Neural crest cell (in vitro differentiated cells): ENCODE measurements at regions not wholly inside any gene's neighbourhood (a gene's known extent, or its start where the extent isn't known, plus 50 kb on each side); places are given as distances from the start of the nearest gene placed in this dataset.

ENCODE experiments used
- DNase-seq: peaks from one replicate; pipeline ENCODE4 v3.0.0; 2021; ENCODE audit warnings: low read depth, mixed read lengths, low spot score
- H3K27ac Mint-ChIP-seq: one replicate; pipeline ENCODE4 v1.8.0; 2021; ENCODE audit warnings: mild to moderate bottlenecking, mixed read lengths; ENCODE audit not compliant: unreplicated experiment
- H3K27me3 Mint-ChIP-seq: 2 replicates; pipeline ENCODE4 v1.8.0; 2021; ENCODE audit warnings: low read depth, mild to moderate bottlenecking, mixed read lengths
- H3K36me3 Mint-ChIP-seq: 2 replicates; pipeline ENCODE4 v1.8.0; 2021; ENCODE audit warnings: low read depth, mild to moderate bottlenecking, mixed read lengths
- H3K4me1 Mint-ChIP-seq: 2 replicates; pipeline ENCODE4 v1.8.0; 2021; ENCODE audit warnings: mixed read lengths
- H3K4me3 Mint-ChIP-seq: one replicate; pipeline ENCODE4 v1.8.0; 2021; ENCODE audit warnings: mild to moderate bottlenecking, mixed read lengths
- H3K9me3 Mint-ChIP-seq: 2 replicates; pipeline ENCODE4 v1.8.0; 2021; ENCODE audit warnings: mixed read lengths
- TF ChIP-seq, protein P1 (sequence below): fragments of 200-600 bp; sonication (generic); conservative IDR thresholded peaks from 2 replicates; pipeline ENCODE4 v1.5.0; 2021; ENCODE audit warnings: antibody characterized with exemption, mild to moderate bottlenecking

DNA sequence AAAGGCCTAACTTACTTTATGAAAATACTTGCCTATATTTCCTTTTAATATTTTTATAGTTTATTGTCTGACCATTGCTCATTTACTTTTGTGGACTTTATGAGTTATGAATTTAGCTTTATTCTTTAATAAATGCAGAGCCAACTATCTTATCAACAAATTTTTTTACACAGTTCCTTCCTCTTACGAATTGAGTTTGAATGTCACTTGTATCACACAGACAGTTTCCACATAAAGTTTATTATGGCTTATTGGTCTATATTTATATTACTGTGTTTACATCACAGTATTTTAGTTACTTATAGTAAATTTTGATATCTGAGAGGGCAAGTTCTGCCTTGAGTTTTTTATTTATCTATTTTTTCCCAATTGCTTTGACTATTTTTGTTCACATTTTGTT is 450.6 kb downstream of the C4orf33 start:
- TF ChIP-seq, protein P1, sequence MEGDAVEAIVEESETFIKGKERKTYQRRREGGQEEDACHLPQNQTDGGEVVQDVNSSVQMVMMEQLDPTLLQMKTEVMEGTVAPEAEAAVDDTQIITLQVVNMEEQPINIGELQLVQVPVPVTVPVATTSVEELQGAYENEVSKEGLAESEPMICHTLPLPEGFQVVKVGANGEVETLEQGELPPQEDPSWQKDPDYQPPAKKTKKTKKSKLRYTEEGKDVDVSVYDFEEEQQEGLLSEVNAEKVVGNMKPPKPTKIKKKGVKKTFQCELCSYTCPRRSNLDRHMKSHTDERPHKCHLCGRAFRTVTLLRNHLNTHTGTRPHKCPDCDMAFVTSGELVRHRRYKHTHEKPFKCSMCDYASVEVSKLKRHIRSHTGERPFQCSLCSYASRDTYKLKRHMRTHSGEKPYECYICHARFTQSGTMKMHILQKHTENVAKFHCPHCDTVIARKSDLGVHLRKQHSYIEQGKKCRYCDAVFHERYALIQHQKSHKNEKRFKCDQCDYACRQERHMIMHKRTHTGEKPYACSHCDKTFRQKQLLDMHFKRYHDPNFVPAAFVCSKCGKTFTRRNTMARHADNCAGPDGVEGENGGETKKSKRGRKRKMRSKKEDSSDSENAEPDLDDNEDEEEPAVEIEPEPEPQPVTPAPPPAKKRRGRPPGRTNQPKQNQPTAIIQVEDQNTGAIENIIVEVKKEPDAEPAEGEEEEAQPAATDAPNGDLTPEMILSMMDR: no peak
- H3K27me3 Mint-ChIP-seq: no peaks in the 10 kb centered on the region
- H3K4me1 Mint-ChIP-seq: peaks cover 10% of the 10 kb centered on the region
- DNase-seq: no peak
- H3K9me3 Mint-ChIP-seq: peaks cover under 1% of the 10 kb centered on the region
- no peak overlapping the region for H3K4me3 Mint-ChIP-seq
- no peaks in the 10 kb centered on the region for H3K36me3 Mint-ChIP-seq
- H3K27ac Mint-ChIP-seq: no peak overlapping the region

DNA sequence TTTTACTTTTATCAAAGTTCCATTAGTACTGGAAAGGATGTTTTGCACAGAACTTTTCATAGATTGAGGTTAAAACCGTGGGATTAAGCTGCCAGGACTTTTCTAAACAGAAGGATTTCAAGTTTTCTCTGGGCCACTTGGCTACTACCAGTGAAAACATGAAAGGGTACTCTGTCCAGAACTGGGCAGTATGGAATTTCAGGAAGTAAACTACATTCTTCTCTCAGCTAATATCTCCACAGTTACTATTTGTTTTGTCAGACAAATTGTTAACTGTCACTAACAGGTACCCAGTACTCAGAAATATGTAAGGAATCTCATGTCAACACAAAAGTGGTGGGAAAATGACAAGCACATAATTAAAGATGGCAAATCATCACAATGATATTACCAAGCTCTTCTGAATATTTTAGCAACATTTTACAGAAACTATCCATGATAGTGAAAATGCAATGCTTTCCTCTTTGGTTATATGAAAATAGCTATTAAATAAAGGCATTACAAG is 454.4 kb downstream of the C4orf33 start:
- Mint-ChIP-seq H3K36me3 (no peaks in the 10 kb centered on the region), H3K4me1 (peaks cover 10% of the 10 kb centered on the region), H3K4me3 (no peak overlapping the region), H3K9me3 (no peaks in the 10 kb centered on the region), H3K27me3 (no peaks in the 10 kb centered on the region), H3K27ac (peak overlapping the region; percentile 57)
- TF ChIP-seq, protein P1: no peak
- DNase-seq: no peak

DNA sequence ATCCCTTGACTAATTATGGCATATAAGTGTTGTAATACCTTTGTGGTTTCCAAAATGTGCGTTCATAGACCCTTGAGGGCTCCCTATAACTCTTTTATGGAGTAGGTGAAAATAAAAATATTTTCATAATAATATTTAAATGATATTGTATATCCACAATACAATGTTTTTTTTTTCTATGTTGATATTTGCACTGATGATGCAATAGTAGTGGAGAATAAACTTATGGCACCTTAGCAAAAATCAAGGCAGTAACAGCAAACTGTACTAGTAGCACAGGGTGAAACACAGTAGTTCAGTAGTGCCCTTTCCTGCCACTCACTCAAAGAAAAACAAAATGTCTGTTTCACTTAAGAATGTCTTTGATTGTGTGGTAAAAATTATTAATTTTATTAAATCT is 465.3 kb downstream of the C4orf33 start:
- no peaks in the 10 kb centered on the region for H3K27me3 Mint-ChIP-seq
- no peak overlapping the region for H3K4me3 Mint-ChIP-seq
- H3K36me3 Mint-ChIP-seq: no peaks in the 10 kb centered on the region
- TF ChIP-seq, protein P1: no peak
- H3K9me3 Mint-ChIP-seq: no peaks in the 10 kb centered on the region
- DNase-seq: no peak
- no peak overlapping the region for H3K27ac Mint-ChIP-seq
- no peaks in the 10 kb centered on the region for H3K4me1 Mint-ChIP-seq

DNA sequence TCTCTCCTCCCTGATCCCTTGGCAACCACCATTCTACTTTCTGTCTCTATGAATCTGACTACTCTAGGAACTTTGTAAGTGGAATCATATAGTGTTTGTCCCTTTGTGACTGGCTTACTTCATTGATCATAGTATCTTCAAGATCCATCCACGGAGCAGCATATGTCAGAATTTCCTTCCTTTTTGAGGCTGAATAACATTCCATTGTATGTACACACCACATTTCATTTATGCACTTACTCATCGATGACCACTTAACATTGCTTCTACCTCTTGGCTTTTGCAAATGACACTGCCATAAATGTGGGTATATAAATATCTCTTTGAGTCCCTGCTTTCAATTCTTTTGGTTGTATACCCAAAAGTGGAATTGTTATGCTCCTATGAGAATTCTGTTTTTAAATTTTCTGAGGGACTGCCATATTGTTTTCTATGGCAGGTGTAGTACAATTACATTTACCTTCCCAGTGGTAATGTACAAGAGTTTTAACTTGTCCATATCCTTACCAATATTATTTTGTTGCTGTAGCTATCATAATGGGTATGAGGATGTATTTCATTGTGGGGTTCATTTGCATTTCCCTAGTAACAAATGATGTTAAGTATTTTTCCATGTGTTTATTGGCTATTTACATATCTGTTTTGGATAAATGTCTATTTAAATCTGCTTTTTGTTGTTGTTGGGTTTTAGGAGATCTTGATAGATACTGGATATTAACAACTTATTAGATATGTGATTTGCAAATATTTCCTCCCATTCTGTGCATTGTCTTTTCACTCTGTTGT is 466.1 kb downstream of the C4orf33 start:
- Mint-ChIP-seq H3K36me3 (no peaks in the 10 kb centered on the region), H3K4me3 (no peak overlapping the region), H3K9me3 (no peaks in the 10 kb centered on the region), H3K27ac (no peak overlapping the region), H3K4me1 (no peaks in the 10 kb centered on the region), H3K27me3 (no peaks in the 10 kb centered on the region)
- no peak for DNase-seq
- TF ChIP-seq, protein P1: no peak

DNA sequence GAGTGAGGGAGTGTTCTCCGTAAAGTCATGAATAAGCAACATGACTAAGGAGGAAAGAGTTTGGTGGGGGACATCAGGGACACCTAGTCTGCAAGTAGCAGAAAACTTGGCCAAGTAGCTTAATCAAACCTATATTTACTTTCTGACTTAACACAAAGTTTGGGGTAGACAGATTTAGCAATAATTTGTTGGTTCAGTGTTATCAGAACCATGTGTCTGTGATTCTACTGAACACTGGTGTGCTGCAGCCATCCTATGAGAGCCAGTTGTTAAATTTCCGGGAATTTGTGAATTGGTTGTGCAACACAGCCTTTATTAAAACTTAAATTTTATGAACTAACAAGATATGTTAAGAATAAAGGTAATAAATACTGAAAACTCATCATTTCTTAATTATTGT is 469.3 kb downstream of the C4orf33 start:
- no peaks in the 10 kb centered on the region for H3K9me3 Mint-ChIP-seq
- no peaks in the 10 kb centered on the region for H3K36me3 Mint-ChIP-seq
- TF ChIP-seq, protein P1: no peak
- no peaks in the 10 kb centered on the region for H3K4me1 Mint-ChIP-seq
- H3K27ac Mint-ChIP-seq: no peak overlapping the region
- H3K4me3 Mint-ChIP-seq: no peak overlapping the region
- H3K27me3 Mint-ChIP-seq: no peaks in the 10 kb centered on the region
- DNase-seq: no peak
